ENCODE measurements at regions not wholly inside any gene's neighbourhood (a gene's known extent, or its start where the extent isn't known, plus 50 kb on each side); places are given as distances from the start of the nearest gene placed in this dataset.

GRCh38 chr9:23160952-23161469, 665.0 kb downstream of the ELAVL2 start:
- Histone ChIP-seq H4K20me1 (ENCODE audit: low read depth) (no peaks in the 10 kb centered on the region), H3K79me2 (ENCODE audit: low read depth) (no peaks in the 10 kb centered on the region), H3K36me3 (no peaks in the 10 kb centered on the region), H3K4me3 (no peak overlapping the region), H2AFZ (replicated peaks) (no peak overlapping the region), H3K4me1 (no peaks in the 10 kb centered on the region), H3K27ac (no peak overlapping the region), H3K9ac (no peak overlapping the region), H3K9me3 (ENCODE audit: low read depth) (no peaks in the 10 kb centered on the region), H3K27me3 (no peaks in the 10 kb centered on the region), H3F3A (ENCODE audit: low read depth) (no peaks in the 10 kb centered on the region), H3K4me2 (no peak overlapping the region)
- Mint-ChIP-seq H3K4me1 (peaks cover 4% of the 10 kb centered on the region), H3K27ac (no peak overlapping the region), H3K9me3 (no peaks in the 10 kb centered on the region), H3K4me3 (no peak overlapping the region), H3K27me3 (ENCODE audit: insufficient read depth, low read depth) (no peaks in the 10 kb centered on the region), H3K36me3 (no peaks in the 10 kb centered on the region)
- DNase-seq (ENCODE audit: low spot score) = no peak
- TF ChIP-seq CTCF (IDR thresholded peaks at IDR 0.05) (no peak), EZH2phosphoT487 (IDR thresholded peaks at IDR 0.05) (no peak), EZH2 (IDR thresholded peaks at IDR 0.05) (no peak)

GRCh38 chr9:23162789-23163188, 663.3 kb downstream of the ELAVL2 start:
- Histone ChIP-seq H3K4me1 (no peaks in the 10 kb centered on the region), H3K4me2 (no peak overlapping the region), H3K27me3 (no peaks in the 10 kb centered on the region), H3K9ac (no peak overlapping the region), H3K4me3 (no peak overlapping the region), H4K20me1 (ENCODE audit: low read depth) (no peaks in the 10 kb centered on the region), H3K9me3 (ENCODE audit: low read depth) (no peaks in the 10 kb centered on the region), H3K27ac (no peak overlapping the region), H3F3A (ENCODE audit: low read depth) (no peaks in the 10 kb centered on the region), H3K79me2 (ENCODE audit: low read depth) (no peaks in the 10 kb centered on the region), H2AFZ (replicated peaks) (no peak overlapping the region), H3K36me3 (no peaks in the 10 kb centered on the region)
- no peak overlapping the region for H3K27ac Mint-ChIP-seq
- TF ChIP-seq EZH2 (IDR thresholded peaks at IDR 0.05) = no peak
- H3K36me3 Mint-ChIP-seq = no peaks in the 10 kb centered on the region
- H3K4me1 Mint-ChIP-seq = no peaks in the 10 kb centered on the region
- H3K9me3 Mint-ChIP-seq = no peaks in the 10 kb centered on the region
- H3K27me3 Mint-ChIP-seq (ENCODE audit: insufficient read depth, low read depth) = no peaks in the 10 kb centered on the region
- DNase-seq (ENCODE audit: low spot score) = no peak
- no peak overlapping the region for H3K4me3 Mint-ChIP-seq

- H3K27me3 Mint-ChIP-seq (ENCODE audit: insufficient read depth, low read depth) = no peaks in the 10 kb centered on the region
- no peak overlapping the region for H3K9ac ChIP-seq
- H4K20me1 ChIP-seq (ENCODE audit: low read depth) = no peaks in the 10 kb centered on the region
- H3K9me3 Mint-ChIP-seq = no peaks in the 10 kb centered on the region
- no peaks in the 10 kb centered on the region for H3K4me1 Mint-ChIP-seq
- H3K4me3 Mint-ChIP-seq = no peak overlapping the region
- no peaks in the 10 kb centered on the region for H3K36me3 Mint-ChIP-seq
- H2AFZ ChIP-seq (replicated peaks) = no peak overlapping the region
- H3K4me1 ChIP-seq = no peaks in the 10 kb centered on the region
- TF ChIP-seq EZH2 (IDR thresholded peaks at IDR 0.05) = no peak
- no peak for TF ChIP-seq EZH2phosphoT487 (IDR thresholded peaks at IDR 0.05)
- no peak for TF ChIP-seq CTCF (IDR thresholded peaks at IDR 0.05)
- no peaks in the 10 kb centered on the region for H3K79me2 ChIP-seq (ENCODE audit: low read depth)
- no peaks in the 10 kb centered on the region for H3F3A ChIP-seq (ENCODE audit: low read depth)
- no peak for DNase-seq (ENCODE audit: low spot score)
- no peak overlapping the region for H3K27ac Mint-ChIP-seq
- H3K27me3 ChIP-seq = no peaks in the 10 kb centered on the region
- no peak overlapping the region for H3K27ac ChIP-seq
- no peaks in the 10 kb centered on the region for H3K9me3 ChIP-seq (ENCODE audit: low read depth)
- H3K4me2 ChIP-seq = no peak overlapping the region
- no peaks in the 10 kb centered on the region for H3K36me3 ChIP-seq
- H3K4me3 ChIP-seq = no peak overlapping the region
These were observed 654.6 kb downstream of the ELAVL2 start for GRCh38 chr9:23171479-23171878.

- no peaks in the 10 kb centered on the region for H3K36me3 Mint-ChIP-seq
- no peaks in the 10 kb centered on the region for H3K36me3 ChIP-seq
These were observed 653.8 kb downstream of the ELAVL2 start for GRCh38 chr9:23172206-23172605.

More at GRCh38 chr9:23172206-23172605, 653.8 kb downstream of the ELAVL2 start:
- no peak overlapping the region for H3K4me2 ChIP-seq
- no peak for TF ChIP-seq EZH2 (IDR thresholded peaks at IDR 0.05)
- TF ChIP-seq EZH2phosphoT487 (IDR thresholded peaks at IDR 0.05) = no peak
- TF ChIP-seq CTCF (IDR thresholded peaks at IDR 0.05) = no peak
- H2AFZ ChIP-seq (replicated peaks) = no peak overlapping the region
- H3K9me3 ChIP-seq (ENCODE audit: low read depth) = no peaks in the 10 kb centered on the region
- H3K4me1 ChIP-seq = no peaks in the 10 kb centered on the region
- no peak overlapping the region for H3K4me3 ChIP-seq
- no peaks in the 10 kb centered on the region for H3K27me3 ChIP-seq
- no peaks in the 10 kb centered on the region for H3K27me3 Mint-ChIP-seq (ENCODE audit: insufficient read depth, low read depth)
- H4K20me1 ChIP-seq (ENCODE audit: low read depth) = no peaks in the 10 kb centered on the region
- H3K79me2 ChIP-seq (ENCODE audit: low read depth) = no peaks in the 10 kb centered on the region
- H3K27ac ChIP-seq = no peak overlapping the region
- no peak overlapping the region for H3K27ac Mint-ChIP-seq
- no peaks in the 10 kb centered on the region for H3K4me1 Mint-ChIP-seq
- no peak overlapping the region for H3K4me3 Mint-ChIP-seq
- H3K9ac ChIP-seq = no peak overlapping the region
- no peaks in the 10 kb centered on the region for H3K9me3 Mint-ChIP-seq
- DNase-seq (ENCODE audit: low spot score) = no peak
- H3F3A ChIP-seq (ENCODE audit: low read depth) = no peaks in the 10 kb centered on the region

Measured in neural progenitor cell (in vitro differentiated cells).